ENCODE measurements at regions not wholly inside any gene's neighbourhood (a gene's known extent, or its start where the extent isn't known, plus 50 kb on each side); places are given as distances from the start of the nearest gene placed in this dataset.

DNA sequence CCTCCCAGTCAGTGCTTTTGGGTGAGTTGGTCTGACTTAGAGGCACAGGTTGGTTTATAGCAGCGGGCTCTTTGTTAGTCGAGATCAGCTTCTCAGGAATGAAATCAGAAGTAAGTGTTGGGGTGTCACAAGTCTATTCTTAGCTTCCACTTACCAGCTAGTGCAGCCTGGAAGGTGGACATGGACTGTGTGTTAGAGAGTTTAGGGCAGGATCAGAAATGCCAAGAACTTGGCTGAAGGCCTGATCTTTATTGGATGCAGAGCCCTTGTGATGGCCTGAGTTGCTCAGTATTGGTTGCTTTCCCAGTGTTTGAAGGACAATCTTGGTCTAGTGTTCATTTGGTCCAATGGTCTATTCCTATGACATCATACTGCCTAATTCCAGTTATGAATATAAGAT, 377.0 kb upstream of the USP24 start:
- no peak for TF ChIP-seq CTCF (IDR thresholded peaks at IDR 0.05; ENCODE audit: extremely low read depth, insufficient read depth, missing control alignments)
- in situ Hi-C loops (cut with MboI; ENCODE audit: low pct_unique_long_range_greater_than_20kb, low sequenced_read_pairs, unreplicated experiment), result no loop called here
- no peak for DNase-seq (ENCODE audit: low spot score)

- no peak for DNase-seq (ENCODE audit: low spot score)
- in situ Hi-C loops (cut with MboI; ENCODE audit: low pct_unique_long_range_greater_than_20kb, low sequenced_read_pairs, unreplicated experiment), result no loop called here
- no peak for TF ChIP-seq CTCF (IDR thresholded peaks at IDR 0.05; ENCODE audit: extremely low read depth, insufficient read depth, missing control alignments)
Measured at GRCh38 chr1:55589671-55590297, 374.6 kb upstream of the USP24 start.

DNA sequence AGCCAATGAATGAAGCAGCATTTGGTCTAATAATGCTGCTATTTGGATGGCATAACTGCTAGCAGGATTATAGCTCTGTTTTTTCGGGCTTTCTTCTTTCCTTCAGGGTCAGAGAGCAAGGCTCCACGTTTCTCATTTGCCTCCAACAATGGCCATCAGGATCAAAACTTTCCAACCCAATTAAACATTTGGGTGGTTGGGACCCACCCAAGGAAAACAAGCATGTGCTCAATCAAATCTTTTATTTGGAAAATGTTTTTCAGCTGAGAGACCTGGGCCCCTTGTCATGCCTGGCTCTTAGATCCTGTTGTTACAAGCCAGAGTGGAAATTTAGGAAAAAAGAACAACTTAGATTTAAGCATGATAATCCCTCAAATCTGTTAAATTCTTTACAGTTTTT, 373.1 kb upstream of the USP24 start:
- in situ Hi-C loops (cut with MboI; ENCODE audit: low pct_unique_long_range_greater_than_20kb, low sequenced_read_pairs, unreplicated experiment), result no loop called here
- TF ChIP-seq CTCF (IDR thresholded peaks at IDR 0.05; ENCODE audit: extremely low read depth, insufficient read depth, missing control alignments), result no peak
- no peak for DNase-seq (ENCODE audit: low spot score)

DNA sequence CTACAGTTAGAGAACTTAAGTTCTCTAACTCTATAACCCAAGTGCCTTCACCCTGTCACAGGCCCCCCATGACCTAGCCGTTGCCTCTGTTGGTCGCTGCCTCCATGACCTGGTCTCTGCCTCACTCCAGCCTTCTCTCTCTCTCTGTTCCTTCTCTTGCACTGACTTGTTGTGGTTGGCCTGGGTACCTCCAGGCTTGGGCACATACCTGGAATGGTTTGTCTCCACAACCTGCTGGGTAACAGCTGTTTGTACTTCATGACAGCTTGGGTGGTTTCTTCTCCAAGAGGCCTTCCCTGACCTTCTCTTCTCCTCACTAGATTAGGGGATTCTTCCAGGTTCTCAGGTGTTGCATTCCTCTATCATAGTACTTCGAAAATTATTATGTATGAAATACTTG, 371.6 kb upstream of the USP24 start:
- in situ Hi-C loops (cut with MboI; ENCODE audit: low pct_unique_long_range_greater_than_20kb, low sequenced_read_pairs, unreplicated experiment), result no loop called here
- TF ChIP-seq CTCF (IDR thresholded peaks at IDR 0.05; ENCODE audit: extremely low read depth, insufficient read depth, missing control alignments), result no peak
- no peak for DNase-seq (ENCODE audit: low spot score)

DNA sequence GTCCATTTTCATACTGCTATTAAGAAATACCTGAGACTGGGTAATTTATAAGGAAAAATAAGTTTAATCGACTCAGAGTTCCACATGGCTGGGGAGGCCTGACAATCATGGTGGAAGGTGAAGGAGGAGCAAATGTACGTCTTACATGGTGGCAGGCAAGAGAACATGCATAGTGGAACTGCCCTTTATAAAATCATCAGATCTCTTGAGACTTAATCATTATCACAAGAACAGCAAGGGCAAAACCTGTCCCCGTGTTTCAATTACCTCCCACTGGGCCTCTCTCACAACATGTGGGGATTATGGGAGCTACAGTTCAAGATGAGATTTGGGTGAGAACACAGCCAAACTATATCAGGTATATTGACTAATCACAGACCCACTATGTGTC, 370.2 kb upstream of the USP24 start:
- no peak for DNase-seq (ENCODE audit: low spot score)
- in situ Hi-C loops (cut with MboI; ENCODE audit: low pct_unique_long_range_greater_than_20kb, low sequenced_read_pairs, unreplicated experiment), result no loop called here
- TF ChIP-seq CTCF (IDR thresholded peaks at IDR 0.05; ENCODE audit: extremely low read depth, insufficient read depth, missing control alignments), result no peak

DNA sequence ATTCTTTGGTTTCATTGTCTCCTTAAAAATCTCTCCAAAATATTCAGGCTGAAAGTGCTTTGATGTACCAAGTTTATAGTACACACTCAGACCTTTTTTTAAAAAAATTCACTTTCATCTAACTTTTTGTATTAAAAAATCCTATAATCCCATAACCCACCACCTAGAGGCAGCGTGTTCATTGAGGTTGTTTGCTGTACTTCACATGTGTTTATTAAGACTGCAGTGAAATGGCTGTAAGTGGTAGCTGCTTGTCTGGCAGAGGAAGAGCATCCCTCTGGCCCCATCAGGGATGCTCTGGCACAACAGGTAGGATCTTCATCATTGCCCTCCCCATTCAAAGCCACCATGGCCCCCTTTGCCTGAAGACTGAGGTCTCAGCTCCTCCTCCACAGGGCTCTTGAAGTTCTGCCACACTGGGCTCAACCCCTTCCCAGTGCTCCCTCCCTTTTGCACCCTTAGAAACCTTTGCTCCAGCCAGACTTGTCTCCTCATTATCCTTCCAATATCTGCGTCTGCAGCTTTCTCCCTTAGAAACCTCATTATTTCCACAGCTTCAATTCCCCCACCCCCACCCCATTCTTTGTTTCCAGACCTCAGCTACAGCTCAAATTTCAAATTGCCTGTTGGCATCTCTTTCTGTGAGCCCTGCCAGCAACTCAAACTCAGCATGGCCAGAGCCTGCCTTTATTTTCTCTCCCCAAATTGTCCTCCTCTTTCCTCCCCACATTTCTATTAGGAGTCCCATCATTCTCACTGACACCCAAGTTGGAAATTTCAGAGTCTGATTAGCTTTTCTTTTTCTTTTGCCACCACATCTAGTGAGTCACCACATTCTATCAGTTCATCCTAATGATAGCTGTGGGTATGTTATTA, 369.6 kb upstream of the USP24 start:
- TF ChIP-seq CTCF (IDR thresholded peaks at IDR 0.05; ENCODE audit: extremely low read depth, insufficient read depth, missing control alignments), result no peak
- in situ Hi-C loops (cut with MboI; ENCODE audit: low pct_unique_long_range_greater_than_20kb, low sequenced_read_pairs, unreplicated experiment), result no loop called here
- DNase-seq (ENCODE audit: low spot score), result no peak
